ENCODE measurements at regions not wholly inside any gene's neighbourhood (a gene's known extent, or its start where the extent isn't known, plus 50 kb on each side); places are given as distances from the start of the nearest gene placed in this dataset.

- TF ChIP-seq ZNF426 (tag by site-specific recombination; IDR thresholded peaks at IDR 0.05) (no peak), ZSCAN18 (tag by site-specific recombination; IDR thresholded peaks at IDR 0.05) (no peak), ZNF311 (tag by site-specific recombination; IDR thresholded peaks at IDR 0.05; ENCODE audit: borderline replicate concordance) (no peak), ZNF175 (tag by site-specific recombination; IDR thresholded peaks at IDR 0.05) (no peak), ZBTB26 (tag by site-specific recombination; optimal IDR thresholded peaks at IDR 0.05) (no peak), ZNF473 (tag by site-specific recombination; IDR thresholded peaks at IDR 0.05) (no peak), ZNF449 (tag by site-specific recombination; IDR thresholded peaks at IDR 0.05) (no peak), ZNF280C (tag by site-specific recombination; IDR thresholded peaks at IDR 0.05) (no peak), ZFP37 (tag by site-specific recombination; IDR thresholded peaks at IDR 0.05) (no peak), ZNF112 (tag by site-specific recombination; IDR thresholded peaks at IDR 0.05) (no peak), ZSCAN5A (tag by site-specific recombination; IDR thresholded peaks at IDR 0.05) (no peak), YY1 (tag by site-specific recombination; IDR thresholded peaks at IDR 0.05) (no peak), ZNF501 (tag by site-specific recombination; IDR thresholded peaks at IDR 0.05) (no peak)
- Histone ChIP-seq H3K36me3 (ENCODE audit: control insufficient read depth in 2 of 2, insufficient read depth in 1 of 2, low read length in 2 of 2) (no peaks in the 10 kb centered on the region), H3K9me3 (ENCODE audit: control insufficient read depth, insufficient read depth, low read depth, low read length) (no peaks in the 10 kb centered on the region), H3K27ac (ENCODE audit: extremely low read depth, low read depth, low read length) (no peak overlapping the region), H3K4me1 (ENCODE audit: control insufficient read depth, insufficient read depth, low read length) (no peaks in the 10 kb centered on the region), H3K4me3 (ENCODE audit: low read depth, low read length) (no peak overlapping the region)
- ChIA-PET CTCF (no interaction called here), POLR2A (no interaction called here)
Measured at GRCh38 chr1:208393826-208394225, 149.6 kb upstream of the PLXNA2 start.

- no peaks in the 10 kb centered on the region for H3K9me3 ChIP-seq (ENCODE audit: control insufficient read depth, insufficient read depth, low read depth, low read length)
- ChIA-PET CTCF (interaction anchor here (0.8 kb wide), 1 partner anchor 375 kb away, joined by 3 read pairs; no protein-coding TSS in a partner anchor), POLR2A (no interaction called here)
- H3K36me3 ChIP-seq (ENCODE audit: control insufficient read depth in 2 of 2, insufficient read depth in 1 of 2, low read length in 2 of 2): no peaks in the 10 kb centered on the region
- H3K4me1 ChIP-seq (ENCODE audit: control insufficient read depth, insufficient read depth, low read length): no peaks in the 10 kb centered on the region
- H3K4me3 ChIP-seq (ENCODE audit: low read depth, low read length): no peak overlapping the region
- no peak overlapping the region for H3K27ac ChIP-seq (ENCODE audit: extremely low read depth, low read depth, low read length)
- no peak for TF ChIP-seq YY2 (tag by site-specific recombination; IDR thresholded peaks at IDR 0.05)
- no peak for TF ChIP-seq TSHZ1 (tag by site-specific recombination; IDR thresholded peaks at IDR 0.05; ENCODE audit: borderline replicate concordance)
- no peak for TF ChIP-seq ZNF704 (tag by site-specific recombination; IDR thresholded peaks at IDR 0.05)
- TF ChIP-seq INSM2 (tag by site-specific recombination; IDR thresholded peaks at IDR 0.05): no peak
- no peak for TF ChIP-seq KLF1 (tag by site-specific recombination; IDR thresholded peaks at IDR 0.05)
- no peak for TF ChIP-seq ZNF514 (tag by site-specific recombination; IDR thresholded peaks at IDR 0.05)
- no peak for TF ChIP-seq ZNF221 (tag by site-specific recombination; IDR thresholded peaks at IDR 0.05; ENCODE audit: borderline replicate concordance)
- TF ChIP-seq ZNF211 (tag by site-specific recombination; IDR thresholded peaks at IDR 0.05; ENCODE audit: low read depth): no peak
Measured at GRCh38 chr1:208397286-208397685, 153.1 kb upstream of the PLXNA2 start.
